B cell (primary cell): ENCODE measurements at regions not wholly inside any gene's neighbourhood (a gene's known extent, or its start where the extent isn't known, plus 50 kb on each side); places are given as distances from the start of the nearest gene placed in this dataset.

Experiments used
- EZH2 ChIP-seq: IDR thresholded peaks from 2 replicates; pipeline ENCODE4 v1.6.1; 2012; ENCODE audit warnings: borderline replicate concordance, low read depth, mild to moderate bottlenecking, moderate library complexity, low read length; ENCODE audit not compliant: insufficient read depth, poor library complexity, severe bottlenecking
- TF ChIP-seq, protein P1 (sequence below): fragments of 200-600 bp; IDR thresholded peaks from one replicate; pipeline ENCODE4 v1.8.0; 2022; ENCODE audit warnings: antibody characterized with exemption, mild to moderate bottlenecking

GRCh38 chr6:971981-972640 lies 279.2 kb upstream of the EXOC2 start:
- TF ChIP-seq, protein P1, sequence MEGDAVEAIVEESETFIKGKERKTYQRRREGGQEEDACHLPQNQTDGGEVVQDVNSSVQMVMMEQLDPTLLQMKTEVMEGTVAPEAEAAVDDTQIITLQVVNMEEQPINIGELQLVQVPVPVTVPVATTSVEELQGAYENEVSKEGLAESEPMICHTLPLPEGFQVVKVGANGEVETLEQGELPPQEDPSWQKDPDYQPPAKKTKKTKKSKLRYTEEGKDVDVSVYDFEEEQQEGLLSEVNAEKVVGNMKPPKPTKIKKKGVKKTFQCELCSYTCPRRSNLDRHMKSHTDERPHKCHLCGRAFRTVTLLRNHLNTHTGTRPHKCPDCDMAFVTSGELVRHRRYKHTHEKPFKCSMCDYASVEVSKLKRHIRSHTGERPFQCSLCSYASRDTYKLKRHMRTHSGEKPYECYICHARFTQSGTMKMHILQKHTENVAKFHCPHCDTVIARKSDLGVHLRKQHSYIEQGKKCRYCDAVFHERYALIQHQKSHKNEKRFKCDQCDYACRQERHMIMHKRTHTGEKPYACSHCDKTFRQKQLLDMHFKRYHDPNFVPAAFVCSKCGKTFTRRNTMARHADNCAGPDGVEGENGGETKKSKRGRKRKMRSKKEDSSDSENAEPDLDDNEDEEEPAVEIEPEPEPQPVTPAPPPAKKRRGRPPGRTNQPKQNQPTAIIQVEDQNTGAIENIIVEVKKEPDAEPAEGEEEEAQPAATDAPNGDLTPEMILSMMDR, result no peak
- no peak for TF ChIP-seq EZH2
